NCI-H345 treated with DMSO at 0.1 percent for 48 hours (cell line): ENCODE measurements at regions not wholly inside any gene's neighbourhood (a gene's known extent, or its start where the extent isn't known, plus 50 kb on each side); places are given as distances from the start of the nearest gene placed in this dataset.

Source experiments
- DNase-seq: peaks from one replicate; lab custom pipeline; 2025; ENCODE audit not compliant: unreplicated experiment; lab: John Stamatoyannopoulos, UW

GRCh38 chr15:37165395-37165794, 65.0 kb upstream of the MEIS2 start:
- DNase-seq = no peak

GRCh38 chr15:37166402-37166801, 66.1 kb upstream of the MEIS2 start:
- no peak for DNase-seq

- no peak for DNase-seq
Measured at GRCh38 chr15:37181339-37181738, 81.0 kb upstream of the MEIS2 start.

- DNase-seq = no peak
Measured at GRCh38 chr15:37199545-37199944, 99.2 kb upstream of the MEIS2 start.

GRCh38 chr15:37203050-37203449, 102.7 kb upstream of the MEIS2 start:
- no peak for DNase-seq

GRCh38 chr15:37204692-37205091, 104.3 kb upstream of the MEIS2 start:
- DNase-seq = no peak

- DNase-seq = no peak
Measured at GRCh38 chr15:37206690-37207089, 106.3 kb upstream of the MEIS2 start.

- DNase-seq = no peak
Measured at GRCh38 chr15:37208146-37209040, 108.0 kb upstream of the MEIS2 start.

GRCh38 chr15:37209041-37209363, 108.7 kb upstream of the MEIS2 start:
- no peak for DNase-seq

GRCh38 chr15:37217567-37217966, 117.2 kb upstream of the MEIS2 start:
- DNase-seq = no peak

GRCh38 chr15:37218351-37218916, 118.1 kb upstream of the MEIS2 start:
- no peak for DNase-seq

- DNase-seq = no peak
Measured at GRCh38 chr15:37219211-37219701, 118.9 kb upstream of the MEIS2 start.

- no peak for DNase-seq
Measured at GRCh38 chr15:37220949-37221670, 120.8 kb upstream of the MEIS2 start.

GRCh38 chr15:37221671-37222145, 121.4 kb upstream of the MEIS2 start:
- DNase-seq = no peak

- no peak for DNase-seq
Measured at GRCh38 chr15:37223089-37223488, 122.7 kb upstream of the MEIS2 start.

- DNase-seq = no peak
Measured at GRCh38 chr15:37229855-37230619, 129.7 kb upstream of the MEIS2 start.

- no peak for DNase-seq
Measured at GRCh38 chr15:37245358-37245757, 145.0 kb upstream of the MEIS2 start.

GRCh38 chr15:37246065-37246464, 145.7 kb upstream of the MEIS2 start:
- no peak for DNase-seq

- no peak for DNase-seq
Measured at GRCh38 chr15:37246856-37247255, 146.5 kb upstream of the MEIS2 start.

GRCh38 chr15:37249249-37249648, 148.9 kb upstream of the MEIS2 start:
- no peak for DNase-seq

- DNase-seq = no peak
Measured at GRCh38 chr15:37252530-37252929, 152.2 kb upstream of the MEIS2 start.
